SH-SY5Y (cell line): ENCODE measurements at regions not wholly inside any gene's neighbourhood (a gene's known extent, or its start where the extent isn't known, plus 50 kb on each side); places are given as distances from the start of the nearest gene placed in this dataset.

Experiments used
- GATA2 ChIP-seq: IDR thresholded peaks from 2 replicates; pipeline ENCODE4 v1.6.1; 2011; ENCODE audit warnings: mild to moderate bottlenecking, low read depth, low read length
- GATA3 ChIP-seq: IDR thresholded peaks from 2 replicates; pipeline ENCODE4 v1.6.1; 2011; ENCODE audit warnings: low read depth, mild to moderate bottlenecking, low read length, moderate library complexity

DNA sequence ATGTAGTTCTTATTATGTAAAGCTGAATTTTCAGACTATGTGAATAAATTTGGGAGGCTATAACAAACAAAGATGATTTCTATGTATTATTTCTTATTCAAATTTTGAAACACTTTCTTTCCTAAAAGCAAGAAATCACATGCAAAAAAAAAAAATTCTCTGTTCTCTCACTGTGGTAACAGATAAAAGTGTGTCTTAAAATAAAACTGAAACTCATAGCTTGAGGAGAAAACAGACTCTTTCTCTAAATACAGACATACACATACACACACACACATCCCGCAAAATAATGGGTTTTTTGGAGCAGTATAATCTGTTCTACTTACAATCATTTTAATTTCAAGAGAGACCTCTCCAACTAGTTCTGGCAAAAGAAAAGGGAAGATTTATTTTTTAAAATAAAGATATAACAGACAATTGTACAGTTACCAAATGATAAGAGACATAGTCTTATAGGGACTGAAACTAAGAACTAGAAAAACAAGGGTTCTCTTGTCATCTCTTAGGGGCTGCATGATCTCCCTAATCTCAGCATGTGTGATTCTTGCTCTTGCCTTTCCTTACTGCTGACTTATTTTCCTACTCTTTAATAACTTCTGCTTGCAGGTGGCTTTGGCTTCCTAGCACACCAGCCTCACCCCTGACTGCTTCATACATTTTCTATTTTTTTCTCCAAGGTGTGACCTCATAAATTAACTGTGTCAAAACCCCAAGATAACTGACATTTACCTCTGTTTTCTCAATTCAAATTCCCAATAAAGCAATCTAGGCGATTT lies 483.5 kb upstream of the POT1 start:
- TF ChIP-seq GATA2 (no peak), GATA3 (no peak)
